SK-N-MC (cell line): ENCODE measurements at regions not wholly inside any gene's neighbourhood (a gene's known extent, or its start where the extent isn't known, plus 50 kb on each side); places are given as distances from the start of the nearest gene placed in this dataset.

Experiments
- DNase-seq: peaks from one replicate; pipeline ENCODE4 v3.0.0-alpha.2; 2011; ENCODE audit warnings: low read depth, low spot score
- H3K27ac ChIP-seq: fragments of 200-600 bp; sonication (generic); 2 replicates; pipeline ENCODE4 v1.5.1; 2016; ENCODE audit warnings: mixed run types
- H3K36me3 ChIP-seq: fragments of 200-600 bp; sonication (generic); 2 replicates; pipeline ENCODE4 v1.6.1; 2017; ENCODE audit warnings: antibody characterized with exemption, low read length, mixed read lengths; ENCODE audit not compliant: insufficient read depth
- H3K4me3 ChIP-seq: fragments of 200-600 bp; sonication (generic); 2 replicates; pipeline ENCODE4 v1.5.1; 2016
- H3K9ac ChIP-seq: fragments of 200-600 bp; sonication (generic); 2 replicates; pipeline ENCODE4 v1.8.0; 2017; ENCODE audit warnings: mixed run types, mixed read lengths; ENCODE audit not compliant: insufficient read length
- H3K9me3 ChIP-seq: fragments of 200-600 bp; sonication (generic); 2 replicates; pipeline ENCODE4 v1.6.1; 2017; ENCODE audit warnings: low read depth, mild to moderate bottlenecking, antibody characterized with exemption, low read length, moderate library complexity, mixed read lengths
- EZH2 ChIP-seq: fragments of 200-600 bp; sonication (generic); IDR thresholded peaks from one replicate; pipeline ENCODE4 v1.6.1; 2017; ENCODE audit warnings: antibody characterized with exemption
- FOXP2 ChIP-seq: optimal IDR thresholded peaks from 2 replicates; pipeline ENCODE3; 2011; ENCODE audit warnings: mild to moderate bottlenecking, moderate library complexity; ENCODE audit not compliant: insufficient read depth; ENCODE audit errors: extremely low read length, control extremely low read depth
- POLR2AphosphoS5 ChIP-seq: IDR thresholded peaks from 2 replicates; pipeline ENCODE4 v1.6.1; 2012; ENCODE audit warnings: mild to moderate bottlenecking, low read depth, low read length, borderline replicate concordance

DNA sequence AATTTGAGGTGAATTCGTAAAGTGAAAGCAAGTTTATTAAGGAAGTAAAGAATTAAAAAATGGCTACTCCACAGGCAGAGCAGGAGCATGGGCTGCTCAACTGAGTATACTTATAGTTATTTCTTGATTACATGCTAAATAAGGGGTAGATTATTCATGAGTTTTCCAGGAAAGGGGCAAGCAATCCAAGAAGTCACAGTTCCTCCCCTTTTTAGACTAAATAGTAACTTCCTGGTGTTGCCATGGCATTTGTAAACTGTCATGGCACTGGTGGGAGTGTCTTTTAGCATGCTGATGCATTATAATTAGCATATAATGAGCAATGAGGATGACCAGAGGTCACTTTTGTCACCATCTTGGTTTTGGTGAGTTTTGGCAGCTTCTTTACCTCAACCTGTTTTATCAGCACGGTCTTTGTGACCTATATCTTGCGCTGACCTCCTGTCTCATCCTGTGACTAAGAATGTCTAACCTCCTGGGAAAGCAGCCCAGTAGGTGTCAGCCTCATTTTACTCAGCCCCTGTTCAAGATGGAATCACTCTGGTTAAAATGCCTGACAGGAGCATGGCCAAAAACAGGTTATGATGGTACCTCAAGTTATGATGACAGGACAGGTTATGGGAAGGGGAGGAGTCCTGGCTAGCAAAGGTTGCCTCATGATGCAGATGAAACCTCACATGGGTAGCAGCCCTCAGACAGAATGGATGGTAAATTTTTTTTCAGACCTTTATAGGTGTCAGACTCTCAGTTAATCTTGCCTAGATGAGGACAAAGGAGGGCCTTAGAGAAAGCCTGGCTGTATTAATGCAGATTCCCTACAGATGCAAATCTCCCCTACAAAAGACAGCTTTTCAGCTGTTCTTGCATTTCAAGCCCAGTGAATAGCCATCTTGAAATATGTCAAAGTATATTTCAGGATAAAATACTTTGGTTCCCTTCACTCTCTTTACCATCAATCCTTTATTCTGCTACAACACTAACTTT is 49.7 kb downstream of the SIPA1L2 start:
- Histone ChIP-seq H3K4me3 (no peak overlapping the region), H3K9ac (no peak overlapping the region), H3K27ac (no peak overlapping the region), H3K36me3 (no peaks in the 10 kb centered on the region), H3K9me3 (no peaks in the 10 kb centered on the region)
- DNase-seq, result no peak
- TF ChIP-seq FOXP2 (no peak), EZH2 (no peak), POLR2AphosphoS5 (no peak)

GRCh38 chr1:232579466-232579865 is 50.5 kb downstream of the SIPA1L2 start:
- H3K36me3 ChIP-seq, result no peaks in the 10 kb centered on the region
- no peaks in the 10 kb centered on the region for H3K9me3 ChIP-seq
- H3K9ac ChIP-seq, result no peak overlapping the region
- TF ChIP-seq EZH2 (no peak), POLR2AphosphoS5 (no peak), FOXP2 (no peak)
- H3K4me3 ChIP-seq, result no peak overlapping the region
- no peak for DNase-seq
- H3K27ac ChIP-seq, result no peak overlapping the region

- TF ChIP-seq POLR2AphosphoS5 (no peak), FOXP2 (no peak), EZH2 (no peak)
- no peak for DNase-seq
- no peaks in the 10 kb centered on the region for H3K36me3 ChIP-seq
- H3K9ac ChIP-seq, result no peak overlapping the region
- H3K4me3 ChIP-seq, result no peak overlapping the region
- H3K9me3 ChIP-seq, result no peaks in the 10 kb centered on the region
- H3K27ac ChIP-seq, result no peak overlapping the region
These were observed 51.2 kb downstream of the SIPA1L2 start for GRCh38 chr1:232578651-232579195.

- Histone ChIP-seq H3K27ac (no peak overlapping the region), H3K9ac (no peak overlapping the region), H3K36me3 (no peaks in the 10 kb centered on the region), H3K4me3 (no peak overlapping the region), H3K9me3 (no peaks in the 10 kb centered on the region)
- TF ChIP-seq POLR2AphosphoS5 (no peak), EZH2 (no peak), FOXP2 (no peak)
- DNase-seq, result no peak
These were observed 52.2 kb downstream of the SIPA1L2 start for GRCh38 chr1:232577772-232578171.

GRCh38 chr1:232576537-232576936 is 53.4 kb downstream of the SIPA1L2 start:
- Histone ChIP-seq H3K36me3 (no peaks in the 10 kb centered on the region), H3K4me3 (no peak overlapping the region), H3K9ac (no peak overlapping the region), H3K27ac (no peak overlapping the region), H3K9me3 (no peaks in the 10 kb centered on the region)
- no peak for DNase-seq
- no peak for TF ChIP-seq POLR2AphosphoS5
- no peak for TF ChIP-seq EZH2
- TF ChIP-seq FOXP2, result no peak

DNA sequence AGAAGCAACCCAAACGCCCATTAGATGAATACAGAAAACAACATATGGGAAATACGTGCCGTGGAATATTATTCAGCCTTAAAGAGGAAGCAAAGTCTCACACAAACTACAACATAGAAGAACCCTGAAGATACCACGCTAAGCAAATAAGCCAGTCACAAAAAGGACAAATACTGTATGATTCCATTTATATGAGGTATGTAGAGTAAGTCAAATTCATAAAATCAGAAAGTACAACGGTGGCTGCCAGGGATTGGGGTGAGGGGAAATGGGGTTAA is 54.2 kb downstream of the SIPA1L2 start:
- H3K9me3 ChIP-seq, result no peaks in the 10 kb centered on the region
- TF ChIP-seq FOXP2 (no peak), POLR2AphosphoS5 (no peak), EZH2 (no peak)

DNA sequence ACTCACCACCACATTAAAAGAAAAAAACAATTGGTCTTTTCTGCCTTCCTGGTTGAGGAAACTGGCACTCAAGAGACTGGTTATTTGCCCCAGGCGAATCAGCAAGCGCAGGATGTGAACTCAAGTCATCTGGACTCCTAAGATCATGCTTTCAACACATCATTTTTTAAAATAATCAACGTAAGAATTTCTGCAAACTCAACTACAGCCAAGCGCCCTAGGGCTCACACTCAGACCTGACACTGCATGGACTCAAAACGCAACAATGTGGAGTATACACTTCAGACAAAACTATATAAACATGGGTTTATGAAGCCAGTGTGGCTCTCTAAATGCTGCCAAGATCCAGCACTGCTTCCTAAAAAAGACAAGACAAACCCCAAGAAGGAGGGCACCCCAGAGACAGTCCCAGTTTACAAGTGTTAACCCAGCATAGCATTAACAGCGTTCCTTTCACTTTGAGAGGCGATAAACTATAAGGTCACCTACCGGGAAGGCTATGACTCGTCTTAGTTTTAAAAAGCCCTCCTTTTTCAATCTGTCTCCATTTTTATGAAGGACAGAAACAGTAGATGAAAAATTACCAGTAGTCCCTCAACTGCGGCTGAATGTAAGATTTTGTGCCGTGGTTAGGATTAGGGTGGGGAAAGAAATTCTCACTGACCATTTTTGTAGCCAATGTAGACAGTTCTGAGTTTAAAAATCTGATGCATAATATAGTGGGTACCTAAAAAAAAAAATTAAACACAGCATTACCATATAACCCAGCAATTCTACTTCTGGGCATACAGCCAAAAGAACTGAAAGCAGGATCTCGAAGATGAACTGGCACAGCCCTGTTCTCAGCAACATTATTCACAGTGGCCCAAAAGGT is 54.8 kb downstream of the SIPA1L2 start:
- DNase-seq, result no peak
- Histone ChIP-seq H3K9ac (no peak overlapping the region), H3K9me3 (no peaks in the 10 kb centered on the region), H3K27ac (no peak overlapping the region), H3K36me3 (no peaks in the 10 kb centered on the region), H3K4me3 (peak overlapping the region; percentile 30)
- TF ChIP-seq FOXP2 (no peak), POLR2AphosphoS5 (no peak), EZH2 (no peak)

More for the DNA sequence above, 54.2 kb downstream of the SIPA1L2 start:
- no peak overlapping the region for H3K27ac ChIP-seq
- no peaks in the 10 kb centered on the region for H3K36me3 ChIP-seq
- no peak for DNase-seq
- H3K4me3 ChIP-seq, result no peak overlapping the region
- H3K9ac ChIP-seq, result no peak overlapping the region

- H3K4me3 ChIP-seq, result no peak overlapping the region
- H3K9ac ChIP-seq, result no peak overlapping the region
- H3K9me3 ChIP-seq, result no peaks in the 10 kb centered on the region
- no peaks in the 10 kb centered on the region for H3K36me3 ChIP-seq
- DNase-seq, result no peak
- TF ChIP-seq FOXP2 (no peak), POLR2AphosphoS5 (no peak), EZH2 (no peak)
- no peak overlapping the region for H3K27ac ChIP-seq
These were observed 55.9 kb downstream of the SIPA1L2 start for GRCh38 chr1:232574077-232574476.
